ENCODE measurements at regions not wholly inside any gene's neighbourhood (a gene's known extent, or its start where the extent isn't known, plus 50 kb on each side); places are given as distances from the start of the nearest gene placed in this dataset.
"Not testable (repeated sequence)": the region's sequence is repeated elsewhere in the genome, so short reads cannot be mapped to it uniquely, and the experiment has no call there.

DNA sequence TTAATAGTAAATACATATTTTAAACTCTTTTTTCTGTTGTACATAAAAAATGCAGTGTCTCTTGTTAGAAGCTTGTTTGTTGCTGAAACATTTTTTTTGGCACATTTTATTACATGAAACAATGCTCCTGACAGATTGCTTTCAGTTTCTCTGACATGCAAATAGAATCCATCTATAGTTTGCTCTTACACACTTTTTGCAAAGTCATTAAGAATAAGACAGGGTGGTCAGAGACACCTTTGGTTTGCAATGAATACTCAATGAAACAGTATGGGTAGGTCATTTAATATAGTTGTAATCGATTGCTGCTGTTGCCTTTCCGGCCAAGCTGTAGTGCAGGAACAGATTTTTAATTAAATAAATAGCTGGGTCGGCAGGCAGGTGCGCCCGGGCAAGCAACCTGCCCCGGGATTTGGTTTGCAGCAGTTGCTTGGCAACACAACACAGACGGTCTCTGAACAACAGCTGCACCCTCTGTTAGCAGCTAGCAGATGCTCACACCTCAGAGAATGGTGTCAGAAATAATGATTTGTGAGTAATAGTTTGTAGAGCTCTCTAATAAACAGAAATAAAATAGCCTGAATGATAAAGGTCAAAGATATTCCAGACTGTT lies 115.7 kb upstream of the CACNA2D1 start:
- no peak for DNase-seq

- no peak for DNase-seq
Observed at GRCh38 chr7:82549616-82550285, 106.2 kb upstream of the CACNA2D1 start.

DNA sequence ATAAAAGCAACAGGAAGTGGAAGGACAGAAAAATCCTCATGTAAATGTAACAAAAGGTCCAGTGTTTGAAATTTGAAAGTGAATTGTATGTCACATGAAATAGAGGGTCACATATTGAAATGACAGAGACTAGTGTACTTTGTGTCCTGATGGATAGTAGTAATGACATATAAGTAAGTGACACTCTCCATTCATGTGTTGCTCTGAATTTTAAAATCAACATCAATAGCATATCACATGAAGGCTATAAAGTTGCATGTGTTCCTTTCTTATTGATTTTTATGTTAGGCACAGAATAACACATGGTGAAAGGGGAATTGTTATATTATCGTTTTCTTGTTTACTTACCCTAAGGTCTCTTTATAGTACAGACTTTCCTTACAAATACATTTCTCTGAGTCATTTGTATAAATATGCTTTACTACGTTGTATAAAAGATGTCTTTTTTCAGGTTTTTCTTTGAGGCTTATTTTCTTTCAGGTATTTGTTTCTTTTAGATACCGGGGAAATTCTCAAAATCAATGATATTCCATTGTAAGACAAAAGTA lies 104.6 kb upstream of the CACNA2D1 start:
- no peak for DNase-seq

DNA sequence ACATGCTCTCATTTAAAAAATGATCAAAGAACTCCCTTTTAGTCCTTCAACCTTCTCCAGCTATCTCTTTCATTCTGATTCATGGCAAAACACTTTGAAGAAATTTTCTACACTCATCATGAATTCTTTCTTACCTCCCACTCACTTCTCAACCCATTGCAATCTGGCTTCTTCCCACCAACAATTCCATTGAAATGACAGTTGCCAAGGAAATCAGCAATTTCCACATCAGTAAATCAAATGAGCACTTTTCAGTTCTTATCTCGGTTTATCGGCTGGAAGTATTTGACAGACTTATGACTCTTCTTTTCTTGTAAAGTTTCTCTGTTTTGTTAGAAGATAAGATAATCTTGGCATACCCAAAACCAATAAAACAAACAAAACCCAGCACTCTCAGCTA lies 99.1 kb upstream of the CACNA2D1 start:
- DNase-seq: no peak

DNA sequence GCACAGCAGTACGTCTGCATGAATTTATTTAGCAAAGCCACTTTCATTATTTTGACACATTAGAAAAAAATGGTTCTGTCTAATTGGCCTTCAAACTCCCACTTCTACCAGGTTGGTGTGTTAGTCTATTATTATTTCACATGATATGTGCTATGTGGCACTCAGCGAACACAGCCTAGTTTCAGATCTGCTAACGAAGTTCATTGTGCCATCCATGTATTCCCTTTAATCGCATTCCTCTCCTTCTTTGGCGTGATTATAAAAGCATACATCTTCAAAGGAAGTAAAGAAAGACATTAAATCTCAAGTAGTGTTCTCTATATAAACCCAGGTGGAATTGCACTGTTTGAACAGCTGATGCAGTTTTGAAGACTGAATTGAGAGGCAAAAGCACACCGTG lies 96.4 kb upstream of the CACNA2D1 start:
- DNase-seq: no peak

DNA sequence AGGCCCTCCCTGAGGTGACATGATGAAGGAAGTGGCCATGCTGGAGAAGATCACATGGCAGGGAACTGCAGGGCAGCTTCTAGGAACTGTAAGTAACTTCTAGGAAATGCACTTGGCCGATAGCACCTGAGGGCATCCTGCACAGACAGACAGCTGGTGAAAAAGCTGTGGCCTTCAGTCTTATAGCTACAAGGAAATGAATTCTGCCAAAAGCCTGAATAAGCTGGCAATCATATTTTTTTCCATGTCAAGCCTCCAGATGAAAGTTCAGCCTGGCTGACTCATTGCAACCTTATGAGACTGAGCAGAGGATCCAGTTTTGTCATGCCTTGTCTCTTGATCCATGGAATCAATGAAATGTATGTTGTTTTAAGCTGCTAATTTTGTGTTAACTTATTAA lies 91.1 kb upstream of the CACNA2D1 start:
- no peak for DNase-seq

GRCh38 chr7:82530361-82530760 lies 86.8 kb upstream of the CACNA2D1 start:
- DNase-seq: no peak

DNA sequence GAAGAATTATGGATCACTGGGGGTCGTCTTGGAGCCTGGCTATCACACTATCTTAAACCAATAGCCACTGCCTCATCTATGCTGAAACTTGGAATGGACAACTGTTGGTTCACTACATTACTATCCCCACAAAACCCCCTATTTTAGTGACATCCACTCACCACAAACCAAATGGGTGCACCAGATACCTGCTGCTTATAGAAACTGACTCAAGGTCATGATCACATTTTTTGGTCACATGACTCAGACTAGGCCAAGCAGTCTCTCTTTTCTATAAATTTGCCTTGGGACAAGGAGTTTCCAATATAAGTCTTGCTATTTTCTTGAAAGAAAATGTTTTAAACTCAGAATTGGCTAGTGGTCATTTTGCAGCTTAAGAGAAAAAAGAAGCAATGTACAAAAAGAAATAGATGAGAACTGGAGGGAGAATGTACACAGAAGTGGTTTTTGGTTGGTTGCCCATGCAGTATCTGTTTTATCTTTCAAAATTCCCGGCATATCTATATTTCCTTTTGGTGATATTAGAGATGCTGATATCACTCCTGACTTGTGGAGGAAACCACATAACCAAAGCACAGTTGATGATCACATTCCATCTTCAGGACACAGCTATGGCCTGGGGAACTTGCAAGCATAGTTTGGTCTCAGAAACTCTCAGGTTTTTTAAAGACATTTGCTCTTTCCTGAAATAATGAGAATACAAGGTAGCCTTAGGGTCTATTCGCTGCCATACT lies 85.2 kb upstream of the CACNA2D1 start:
- DNase-seq: no peak

DNA sequence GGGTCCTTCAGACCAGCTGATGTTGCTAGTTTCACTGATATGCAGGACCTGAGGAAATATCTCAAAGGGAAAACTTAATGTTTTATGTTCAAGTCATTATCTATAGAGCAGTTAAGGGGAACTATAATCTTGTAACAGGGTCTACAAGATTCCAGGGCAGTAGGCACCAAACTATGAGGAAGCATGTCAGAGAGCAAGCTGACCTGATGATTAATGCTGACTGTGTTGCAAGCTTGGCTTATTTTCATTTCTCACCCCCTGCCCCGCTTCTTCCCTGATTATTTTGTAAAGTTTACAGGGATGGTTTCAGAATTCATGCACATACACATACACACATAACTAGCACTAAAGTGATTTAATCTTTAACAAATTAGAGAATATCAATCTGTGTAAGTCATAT lies 84.3 kb upstream of the CACNA2D1 start:
- DNase-seq: no peak

DNA sequence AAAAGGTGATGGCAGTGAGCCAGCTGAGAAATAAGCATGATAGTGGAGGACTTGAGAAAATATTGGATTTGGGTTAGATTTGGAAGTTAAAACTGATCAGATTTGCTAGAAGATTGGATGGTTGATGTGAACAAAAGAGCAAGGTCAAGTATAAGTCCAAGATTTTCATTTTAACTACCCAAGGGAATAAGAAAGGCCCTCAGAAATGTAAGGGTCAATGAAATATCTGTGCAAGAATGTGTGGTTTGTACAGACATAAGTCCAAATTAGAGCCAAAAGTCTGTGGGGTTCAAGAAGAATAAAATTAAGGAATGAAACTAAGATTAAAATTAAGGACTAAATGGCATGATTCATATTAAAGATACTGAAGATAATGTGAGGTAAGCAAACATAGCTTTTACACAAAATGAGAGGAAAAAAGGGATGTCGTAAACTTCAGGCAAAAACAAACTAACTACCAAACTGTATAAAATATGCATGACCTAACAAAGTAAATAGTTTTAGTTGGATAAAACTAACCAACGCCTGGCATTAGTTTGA lies 78.4 kb upstream of the CACNA2D1 start:
- no peak for DNase-seq

GRCh38 chr7:82517050-82517449 lies 73.5 kb upstream of the CACNA2D1 start:
- no peak for DNase-seq

GRCh38 chr7:82511542-82511941 lies 68.0 kb upstream of the CACNA2D1 start:
- no peak for DNase-seq

- no peak for DNase-seq
Observed at GRCh38 chr7:82507976-82508677, 64.5 kb upstream of the CACNA2D1 start.

DNA sequence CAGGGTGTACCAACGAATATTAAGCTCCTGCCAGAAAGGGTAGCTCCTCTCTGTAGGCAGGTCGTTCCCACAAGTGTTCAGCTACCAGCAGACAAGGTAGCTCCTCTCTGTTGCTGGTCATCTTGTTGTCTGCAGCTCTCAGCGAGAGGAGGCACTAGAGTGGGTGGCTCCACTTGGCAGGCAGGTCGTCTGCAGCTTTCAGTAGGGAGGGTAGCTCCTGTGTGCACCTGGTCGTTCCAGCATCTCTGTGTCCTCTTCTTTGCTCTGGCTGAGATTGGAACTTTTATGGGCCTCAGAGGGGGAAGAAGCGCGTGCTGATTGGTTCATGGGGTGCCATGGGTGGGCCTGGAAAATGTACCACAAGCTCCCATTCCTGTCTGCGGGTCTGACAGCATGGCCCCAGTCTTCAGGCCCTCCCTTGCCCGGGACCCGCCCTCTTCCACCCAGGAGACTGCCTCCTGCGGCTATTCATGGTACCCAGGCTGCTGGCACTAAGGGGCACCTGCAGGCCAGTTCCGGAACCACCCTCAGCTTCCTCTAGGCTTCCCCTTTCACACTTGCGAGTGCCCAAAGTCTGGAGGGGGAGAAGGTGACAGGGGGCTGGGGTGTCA lies 63.9 kb upstream of the CACNA2D1 start:
- no peak for DNase-seq

GRCh38 chr7:82506702-82507101 lies 63.1 kb upstream of the CACNA2D1 start:
- DNase-seq: no peak

DNA sequence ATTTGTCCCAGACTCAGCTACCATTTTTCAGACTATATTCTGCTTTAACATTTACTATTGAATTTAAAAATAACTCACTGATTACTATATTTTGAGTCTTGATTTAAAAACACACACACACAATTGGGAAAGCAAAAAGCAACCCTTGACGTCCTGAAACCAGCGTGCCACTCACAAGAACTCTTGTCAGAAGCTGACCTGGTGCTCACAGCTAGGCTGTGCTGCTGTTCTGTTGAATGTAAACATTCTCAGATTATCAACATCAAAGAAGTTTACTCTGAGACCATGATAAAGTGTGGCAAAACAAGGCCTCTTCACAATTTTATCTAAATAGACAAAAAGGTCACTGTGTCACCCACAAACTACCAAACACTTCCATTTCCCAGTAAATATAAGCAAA lies 62.6 kb upstream of the CACNA2D1 start:
- DNase-seq: no peak

DNA sequence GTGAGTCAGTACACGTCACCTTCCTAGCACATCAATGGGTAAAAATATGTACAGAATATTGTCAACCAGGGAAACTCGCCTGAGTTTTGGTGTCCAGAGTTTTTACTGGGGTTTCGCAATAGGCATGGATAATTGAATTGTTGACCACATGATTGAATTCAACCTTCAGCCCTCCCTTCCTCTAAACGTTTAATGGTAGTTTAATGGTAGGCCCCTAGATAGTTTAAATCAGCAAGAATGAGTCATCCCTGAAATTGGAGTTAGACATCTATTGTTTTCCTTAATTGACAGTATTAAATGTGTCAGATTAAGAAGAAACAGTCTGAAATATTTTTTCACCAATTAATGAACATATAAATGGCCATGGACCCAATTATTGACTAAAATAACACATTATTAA lies 57.8 kb upstream of the CACNA2D1 start:
- DNase-seq: no peak

GRCh38 chr7:82499546-82499945 lies 56.0 kb upstream of the CACNA2D1 start:
- DNase-seq: not testable (repeated sequence)

- no peak for DNase-seq
Observed at GRCh38 chr7:82494420-82494819, 50.8 kb upstream of the CACNA2D1 start.

Measured in CD4-positive, alpha-beta T cell treated with Interleukin-6 for 4 hours (primary cell).